ENCODE measurements at regions not wholly inside any gene's neighbourhood (a gene's known extent, or its start where the extent isn't known, plus 50 kb on each side); places are given as distances from the start of the nearest gene placed in this dataset.

- TF ChIP-seq CTCF (conservative IDR thresholded peaks at IDR 0.05; ENCODE audit: low read length) (no peak), EZH2phosphoT487 (IDR thresholded peaks at IDR 0.05; ENCODE audit: borderline replicate concordance) (no peak)
These were observed 127.7 kb downstream of the VEGFA start for GRCh38 chr6:43897571-43898302.
